Thyroid gland (tissue), 4 donors: ENCODE measurements at regions not wholly inside any gene's neighbourhood (a gene's known extent, or its start where the extent isn't known, plus 50 kb on each side); places are given as distances from the start of the nearest gene placed in this dataset.

Source experiments
- DNase-seq, 2 donors: peaks; one replicate each; pipeline ENCODE4 v3.0.0-alpha.2; 2019
- H3K27ac ChIP-seq, 3 donors: fragments of 200-600 bp; sonication (generic); 1 replicate in 2 of 3; 2 replicates in 1 of 3; pipeline ENCODE4 v1.5.1; 2016 to 2019; ENCODE audit warnings: mild to moderate bottlenecking in 1 of 3, moderate library complexity in 1 of 3
- H3K27me3 ChIP-seq: fragments of 200-600 bp; sonication (generic); one replicate; pipeline ENCODE4 v1.5.1; 2019
- H3K36me3 ChIP-seq, 2 donors: fragments of 200-600 bp; sonication (generic); one replicate each; pipeline ENCODE4 v1.5.1; 2016 to 2019
- H3K4me1 ChIP-seq, 2 donors: fragments of 200-600 bp; sonication (generic); one replicate each; pipeline ENCODE4 v1.5.1; 2017 to 2019
- H3K4me3 ChIP-seq, 3 donors: fragments of 200-600 bp; sonication (generic); replicated peaks in 1 of 3; 1 replicate in 2 of 3; 2 replicates in 1 of 3; pipeline ENCODE4 v1.5.1; 2016; ENCODE audit warnings: mild to moderate bottlenecking in 1 of 3
- H3K9me3 ChIP-seq: fragments of 200-600 bp; sonication (generic); one replicate; pipeline ENCODE4 v1.5.1; 2017
- POLR2A ChIP-seq, 2 donors: fragments of 450-650 bp; IDR thresholded peaks; one replicate each; pipeline ENCODE4 v1.6.1; 2017; ENCODE audit warnings: antibody characterized with exemption in 2 of 2, mild to moderate bottlenecking in 2 of 2, moderate library complexity in 1 of 2
- WGBS, 2 donors: methylation state at CpG; one replicate each; pipeline ENCODE4 v1.1.5; 2017; 5-methylcytosine and 5-hydroxymethylcytosine counted together
- intact Hi-C: fragments of 100-400 bp; cut with DNase I; formaldehyde crosslinking; loops from one replicate; pipeline ENCODE4 v1.15.1; 2023
- TF ChIP-seq, protein P1 (sequence below), 6 experiments: fragments of 200-600 bp in 3 of 6; fragments of 450-650 bp in 3 of 6; sonication (generic) in 3 of 6; IDR thresholded peaks; one replicate each; pipeline ENCODE4 v1.5.1; 2016 to 2019; ENCODE audit warnings: antibody characterized with exemption in 6 of 6, mild to moderate bottlenecking in 2 of 6, inconsistent platforms in 1 of 6, moderate library complexity in 1 of 6

- Histone ChIP-seq H3K9me3 (no peaks in the 10 kb centered on the region), H3K27ac (no peak overlapping the region), H3K4me3 (no peak overlapping the region), H3K27me3 (no peaks in the 10 kb centered on the region), H3K36me3 (no peaks in the 10 kb centered on the region), H3K4me1 (no peaks in the 10 kb centered on the region)
- no peak for DNase-seq
- WGBS, 2 donors, result 55 to 57% methylated on average over 1 of the region's 1 CpG
- no peak for TF ChIP-seq POLR2A (IDR thresholded peaks at IDR 0.05)
- TF ChIP-seq, protein P1, sequence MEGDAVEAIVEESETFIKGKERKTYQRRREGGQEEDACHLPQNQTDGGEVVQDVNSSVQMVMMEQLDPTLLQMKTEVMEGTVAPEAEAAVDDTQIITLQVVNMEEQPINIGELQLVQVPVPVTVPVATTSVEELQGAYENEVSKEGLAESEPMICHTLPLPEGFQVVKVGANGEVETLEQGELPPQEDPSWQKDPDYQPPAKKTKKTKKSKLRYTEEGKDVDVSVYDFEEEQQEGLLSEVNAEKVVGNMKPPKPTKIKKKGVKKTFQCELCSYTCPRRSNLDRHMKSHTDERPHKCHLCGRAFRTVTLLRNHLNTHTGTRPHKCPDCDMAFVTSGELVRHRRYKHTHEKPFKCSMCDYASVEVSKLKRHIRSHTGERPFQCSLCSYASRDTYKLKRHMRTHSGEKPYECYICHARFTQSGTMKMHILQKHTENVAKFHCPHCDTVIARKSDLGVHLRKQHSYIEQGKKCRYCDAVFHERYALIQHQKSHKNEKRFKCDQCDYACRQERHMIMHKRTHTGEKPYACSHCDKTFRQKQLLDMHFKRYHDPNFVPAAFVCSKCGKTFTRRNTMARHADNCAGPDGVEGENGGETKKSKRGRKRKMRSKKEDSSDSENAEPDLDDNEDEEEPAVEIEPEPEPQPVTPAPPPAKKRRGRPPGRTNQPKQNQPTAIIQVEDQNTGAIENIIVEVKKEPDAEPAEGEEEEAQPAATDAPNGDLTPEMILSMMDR (IDR thresholded peaks at IDR 0.05), result no peak
- intact Hi-C loops, result no loop called here
Measured at GRCh38 chr6:77318256-77318655, 145.0 kb downstream of the HTR1B start.

- intact Hi-C loops, result no loop called here
- Histone ChIP-seq H3K27me3 (no peaks in the 10 kb centered on the region), H3K36me3 (no peaks in the 10 kb centered on the region), H3K27ac (no peak overlapping the region), H3K4me3 (no peak overlapping the region), H3K4me1 (no peaks in the 10 kb centered on the region), H3K9me3 (no peaks in the 10 kb centered on the region)
- TF ChIP-seq POLR2A (IDR thresholded peaks at IDR 0.05), result no peak
- TF ChIP-seq, protein P1 (IDR thresholded peaks at IDR 0.05), result no peak
- DNase-seq, result no peak
- WGBS, 2 donors, result 80 to 83% methylated on average over 1 of the region's 1 CpG
Measured at GRCh38 chr6:77313595-77313994, 149.7 kb downstream of the HTR1B start.

GRCh38 chr6:77299931-77300330 lies 163.4 kb downstream of the HTR1B start:
- no peaks in the 10 kb centered on the region for H3K27me3 ChIP-seq
- WGBS, 2 donors, result 85 to 90% methylated on average over 1 of the region's 1 CpG
- no peak for DNase-seq
- no peaks in the 10 kb centered on the region for H3K4me1 ChIP-seq
- no peaks in the 10 kb centered on the region for H3K9me3 ChIP-seq
- no peaks in the 10 kb centered on the region for H3K36me3 ChIP-seq
- TF ChIP-seq POLR2A (IDR thresholded peaks at IDR 0.05), result no peak
- TF ChIP-seq, protein P1 (IDR thresholded peaks at IDR 0.05), result no peak
- no peak overlapping the region for H3K4me3 ChIP-seq
- H3K27ac ChIP-seq, result no peak overlapping the region
- intact Hi-C loops, result no loop called here

GRCh38 chr6:77298283-77298682 lies 165.0 kb downstream of the HTR1B start:
- WGBS, 2 donors, result 46 to 59% methylated on average over 1 of the region's 1 CpG
- no peaks in the 10 kb centered on the region for H3K9me3 ChIP-seq
- no peak for DNase-seq
- H3K4me1 ChIP-seq, result no peaks in the 10 kb centered on the region
- no peaks in the 10 kb centered on the region for H3K27me3 ChIP-seq
- no peak overlapping the region for H3K27ac ChIP-seq
- no peaks in the 10 kb centered on the region for H3K36me3 ChIP-seq
- no peak for TF ChIP-seq POLR2A (IDR thresholded peaks at IDR 0.05)
- TF ChIP-seq, protein P1 (IDR thresholded peaks at IDR 0.05), result no peak
- intact Hi-C loops, result no loop called here
- H3K4me3 ChIP-seq, result no peak overlapping the region

DNA sequence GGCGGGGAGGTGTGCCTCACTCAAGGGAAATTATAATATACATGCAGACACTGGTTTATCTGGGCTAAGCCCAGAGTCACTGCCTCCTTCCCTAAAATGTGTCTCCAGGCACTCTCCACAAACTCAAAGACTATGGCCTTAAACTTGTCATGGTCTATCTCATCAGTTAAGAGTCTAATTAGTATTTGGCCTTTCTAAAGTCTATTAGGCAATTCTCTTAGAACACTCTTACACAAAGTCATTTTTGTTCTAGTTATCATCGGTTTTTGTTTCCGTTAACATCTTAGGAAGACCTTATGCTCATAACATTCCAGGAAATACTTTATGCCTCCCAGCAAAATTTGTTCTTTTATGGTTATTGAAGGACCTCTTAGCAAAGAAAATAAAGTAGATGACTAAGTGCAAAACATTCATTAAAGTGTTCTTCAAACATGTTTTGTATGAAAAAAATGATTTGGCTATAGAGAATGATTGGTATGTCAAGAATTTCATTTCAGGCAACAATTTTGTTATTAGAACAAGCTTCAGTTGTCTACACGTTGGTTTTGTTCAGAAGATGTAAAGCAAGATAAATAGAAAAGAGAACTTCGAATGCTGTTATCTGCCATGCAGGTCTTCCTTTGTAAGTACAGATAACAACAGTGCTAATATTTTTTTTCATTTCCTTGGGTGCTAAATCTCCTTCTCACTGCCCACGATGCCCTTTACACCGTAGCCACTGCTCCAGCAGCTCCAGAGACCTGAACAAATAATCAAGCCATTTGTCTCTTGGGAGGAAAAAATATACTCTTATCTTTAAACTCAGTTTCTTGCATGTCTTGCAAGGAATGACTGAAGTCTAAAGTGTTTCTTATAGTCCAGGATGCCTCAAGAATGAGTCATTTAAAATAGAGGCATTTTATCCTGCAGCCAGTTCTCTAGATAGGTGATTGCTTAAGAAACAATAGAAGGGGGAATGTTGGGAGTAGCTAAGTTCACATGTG lies 170.4 kb downstream of the HTR1B start:
- no peaks in the 10 kb centered on the region for H3K9me3 ChIP-seq
- no peaks in the 10 kb centered on the region for H3K4me1 ChIP-seq
- no peak for DNase-seq
- H3K27ac ChIP-seq, result no peak overlapping the region
- no peaks in the 10 kb centered on the region for H3K36me3 ChIP-seq
- intact Hi-C loops, result no loop called here
- H3K27me3 ChIP-seq, result no peaks in the 10 kb centered on the region
- no peak overlapping the region for H3K4me3 ChIP-seq
- no peak for TF ChIP-seq POLR2A (IDR thresholded peaks at IDR 0.05)
- TF ChIP-seq, protein P1 (IDR thresholded peaks at IDR 0.05), result no peak
- 33 to 38% methylated on average over 7 of the region's 7 CpGs for WGBS, 2 donors
